ENCODE measurements at regions not wholly inside any gene's neighbourhood (a gene's known extent, or its start where the extent isn't known, plus 50 kb on each side); places are given as distances from the start of the nearest gene placed in this dataset.
"Not testable (repeated sequence)": the region's sequence is repeated elsewhere in the genome, so short reads cannot be mapped to it uniquely, and the experiment has no call there.

DNA sequence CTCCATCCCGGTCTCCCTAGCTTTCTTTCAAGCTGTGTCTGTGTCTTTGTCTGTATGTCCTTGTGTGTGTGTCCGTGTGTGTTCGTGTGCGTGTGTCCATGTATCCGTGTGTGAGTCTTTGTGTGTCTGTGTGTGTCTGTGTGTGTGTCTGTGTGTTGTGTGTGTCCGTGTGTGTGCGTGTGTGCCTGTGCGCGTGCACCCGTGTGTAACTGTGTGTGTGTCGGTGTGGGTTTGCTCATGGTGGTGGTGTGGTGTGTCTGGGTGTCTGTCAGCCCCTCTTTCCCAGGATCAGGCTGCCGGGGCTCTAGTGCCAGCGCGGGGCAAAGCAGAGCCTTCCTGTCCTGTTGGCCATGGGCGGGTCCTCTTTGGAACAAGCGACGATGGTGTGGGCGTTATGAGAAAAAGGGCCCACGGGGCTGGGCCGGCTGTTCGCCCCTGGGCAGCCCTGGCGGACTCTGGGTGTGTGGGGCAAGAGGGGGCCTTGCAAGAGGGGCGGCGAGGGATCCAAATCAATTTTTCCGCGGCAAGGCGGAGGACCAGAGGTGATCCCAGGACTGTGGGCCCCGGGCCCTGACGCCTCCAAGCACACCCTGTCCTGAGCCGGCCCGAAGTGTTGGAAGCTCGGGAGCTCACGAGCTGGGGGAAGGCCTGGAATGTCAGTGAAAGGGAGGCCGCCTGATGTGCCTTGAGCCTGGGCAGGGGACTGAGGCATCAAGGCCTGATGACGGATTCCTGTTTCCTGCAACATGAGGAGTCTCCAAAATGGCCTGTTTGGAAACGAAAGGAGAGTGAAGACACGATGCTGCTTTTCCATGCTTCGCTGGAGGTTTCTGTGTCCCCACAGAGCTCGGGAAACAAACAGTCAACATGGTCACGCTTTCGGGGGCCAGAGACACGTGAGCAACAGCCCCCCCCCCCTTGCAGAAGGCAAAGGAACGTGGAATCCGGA, 3929.2 kb upstream of the OR11H1 start:
- no peak overlapping the region for H3K4me2 ChIP-seq (ENCODE audit: insufficient read depth, low read length)
- H3K4me1 ChIP-seq (replicated peaks in 1 of 2; ENCODE audit: control insufficient read depth in 2 of 2, insufficient read depth in 2 of 2, low read length in 2 of 2), result no peaks in the 10 kb centered on the region
- in situ Hi-C loops (cut with MboI), result loop anchor here (25.0 kb wide), 1 partner anchor 661 kb away; no protein-coding TSS in a partner anchor
- no peak for FAIRE-seq
- H3K27me3 ChIP-seq (ENCODE audit: control insufficient read depth in 2 of 2, insufficient read depth in 2 of 2, low read length in 2 of 2), result no peaks in the 10 kb centered on the region
- no peaks in the 10 kb centered on the region for H3K9me3 ChIP-seq (replicated peaks; ENCODE audit: control insufficient read depth, insufficient read depth, low read depth, low read length)
- H3K79me2 ChIP-seq (ENCODE audit: control insufficient read depth, insufficient read depth, low read length), result no peaks in the 10 kb centered on the region
- no peak overlapping the region for H2AFZ ChIP-seq (ENCODE audit: low read depth, low read length)
- no peak overlapping the region for H3K9ac ChIP-seq (ENCODE audit: insufficient read depth in 1 of 2, low read depth in 2 of 2, low read length in 2 of 2)
- no peaks in the 10 kb centered on the region for H3K36me3 ChIP-seq (ENCODE audit: control insufficient read depth, insufficient read depth, low read length)
- no peak for ATAC-seq
- no peak for DNase-seq (ENCODE audit: extremely low read depth in 1 of 4, low spot score in 3 of 4)
- ChIA-PET CTCF (ENCODE audit: low intra/inter-chr PET ratio) (no interaction called here), POLR2A (no interaction called here)
- no TSS peak for BruUV-seq (replicated peaks)
- intact Hi-C loops (cut with micrococcal nuclease), result no loop called here
- no peaks in the 10 kb centered on the region for H4K20me1 ChIP-seq (replicated peaks; ENCODE audit: control insufficient read depth, insufficient read depth, low read length)
- no peak overlapping the region for H3K27ac ChIP-seq (ENCODE audit: extremely low read depth, low read depth, low read length)
- no peak overlapping the region for H3K4me3 ChIP-seq
- TF ChIP-seq, protein P1, sequence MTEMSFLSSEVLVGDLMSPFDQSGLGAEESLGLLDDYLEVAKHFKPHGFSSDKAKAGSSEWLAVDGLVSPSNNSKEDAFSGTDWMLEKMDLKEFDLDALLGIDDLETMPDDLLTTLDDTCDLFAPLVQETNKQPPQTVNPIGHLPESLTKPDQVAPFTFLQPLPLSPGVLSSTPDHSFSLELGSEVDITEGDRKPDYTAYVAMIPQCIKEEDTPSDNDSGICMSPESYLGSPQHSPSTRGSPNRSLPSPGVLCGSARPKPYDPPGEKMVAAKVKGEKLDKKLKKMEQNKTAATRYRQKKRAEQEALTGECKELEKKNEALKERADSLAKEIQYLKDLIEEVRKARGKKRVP (CRISPR knock-in tag; IDR thresholded peaks at IDR 0.05), result no peak
- TF ChIP-seq ZNF445 (CRISPR knock-in tag; IDR thresholded peaks at IDR 0.05; ENCODE audit: low read depth) (no peak), ZNF232 (CRISPR knock-in tag; IDR thresholded peaks at IDR 0.05) (no peak), ZNF133 (CRISPR knock-in tag; IDR thresholded peaks at IDR 0.05) (no peak), TFAM (CRISPR knock-in tag; conservative IDR thresholded peaks at IDR 0.05) (no peak)
- under 1% methylated on average over 44 of the region's 44 CpGs for WGBS (ENCODE audit: insufficient coverage, low coverage, missing lambda C conversion rate)
- no peaks in the 10 kb centered on the region for H3K9me1 ChIP-seq (ENCODE audit: control insufficient read depth, insufficient read depth, low read length)

DNA sequence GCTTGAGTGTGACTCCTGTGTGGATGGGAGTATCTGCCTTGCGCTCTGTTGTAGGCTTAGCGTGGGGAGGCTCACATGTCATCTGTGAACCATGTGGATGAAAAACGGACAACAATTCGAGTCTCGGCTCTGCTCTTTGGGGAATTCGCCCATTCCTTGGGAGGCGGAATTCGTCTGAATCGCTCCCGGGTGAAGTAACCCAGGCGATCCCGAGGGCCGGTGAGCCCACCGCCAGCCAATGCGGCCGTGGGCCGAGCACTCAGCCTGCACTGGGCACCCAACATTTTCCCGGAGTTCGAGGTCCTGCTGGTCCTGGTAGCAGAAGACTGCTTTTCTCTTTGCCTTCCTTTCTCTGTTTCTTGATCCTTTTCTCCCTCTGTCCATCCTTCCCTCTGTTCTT, 3928.5 kb upstream of the OR11H1 start:
- H4K20me1 ChIP-seq (replicated peaks; ENCODE audit: control insufficient read depth, insufficient read depth, low read length); H3K4me2 ChIP-seq (ENCODE audit: insufficient read depth, low read length); CTCF ChIA-PET (ENCODE audit: low intra/inter-chr PET ratio); H3K36me3 ChIP-seq (ENCODE audit: control insufficient read depth, insufficient read depth, low read length); H3K9me3 ChIP-seq (replicated peaks; ENCODE audit: control insufficient read depth, insufficient read depth, low read depth, low read length); intact Hi-C loops (cut with micrococcal nuclease); ATAC-seq; H3K4me3 ChIP-seq; H3K27ac ChIP-seq (ENCODE audit: extremely low read depth, low read depth, low read length); H3K9ac ChIP-seq (ENCODE audit: insufficient read depth in 1 of 2, low read depth in 2 of 2, low read length in 2 of 2); BruUV-seq (replicated peaks); POLR2A ChIA-PET; FAIRE-seq; H3K4me1 ChIP-seq (replicated peaks in 1 of 2; ENCODE audit: control insufficient read depth in 2 of 2, insufficient read depth in 2 of 2, low read length in 2 of 2); H3K79me2 ChIP-seq (ENCODE audit: control insufficient read depth, insufficient read depth, low read length); H3K9me1 ChIP-seq (ENCODE audit: control insufficient read depth, insufficient read depth, low read length); H2AFZ ChIP-seq (ENCODE audit: low read depth, low read length); DNase-seq (ENCODE audit: extremely low read depth in 1 of 4, low spot score in 3 of 4); H3K27me3 ChIP-seq (ENCODE audit: control insufficient read depth in 2 of 2, insufficient read depth in 2 of 2, low read length in 2 of 2): not testable (repeated sequence)
- in situ Hi-C loops (cut with MboI), result loop anchor here (25.0 kb wide), 1 partner anchor 662 kb away; no protein-coding TSS in a partner anchor
- 3% methylated on average over 14 of the region's 19 CpGs for WGBS (ENCODE audit: insufficient coverage, low coverage, missing lambda C conversion rate)

Data from K562 (cell line).